Mucosa of gallbladder (tissue), 1 donor: ENCODE measurements at regions not wholly inside any gene's neighbourhood (a gene's known extent, or its start where the extent isn't known, plus 50 kb on each side); places are given as distances from the start of the nearest gene placed in this dataset.

ENCODE experiments used
- DNase-seq: peaks from one replicate; pipeline ENCODE4 v3.0.0-alpha.2; 2020; ENCODE audit warnings: low spot score
- donor health status: DM: no; HTN: no; CAD: no.

GRCh38 chr5:24849210-24849609 lies 204.4 kb upstream of the CDH10 start:
- no peak for DNase-seq

GRCh38 chr5:24831989-24832388 lies 187.2 kb upstream of the CDH10 start:
- DNase-seq: no peak

GRCh38 chr5:24823625-24824024 lies 178.8 kb upstream of the CDH10 start:
- no peak for DNase-seq

- no peak for DNase-seq
These were observed 175.1 kb upstream of the CDH10 start for GRCh38 chr5:24819841-24820240.

- DNase-seq: no peak
These were observed 173.2 kb upstream of the CDH10 start for GRCh38 chr5:24817966-24818365.

DNA sequence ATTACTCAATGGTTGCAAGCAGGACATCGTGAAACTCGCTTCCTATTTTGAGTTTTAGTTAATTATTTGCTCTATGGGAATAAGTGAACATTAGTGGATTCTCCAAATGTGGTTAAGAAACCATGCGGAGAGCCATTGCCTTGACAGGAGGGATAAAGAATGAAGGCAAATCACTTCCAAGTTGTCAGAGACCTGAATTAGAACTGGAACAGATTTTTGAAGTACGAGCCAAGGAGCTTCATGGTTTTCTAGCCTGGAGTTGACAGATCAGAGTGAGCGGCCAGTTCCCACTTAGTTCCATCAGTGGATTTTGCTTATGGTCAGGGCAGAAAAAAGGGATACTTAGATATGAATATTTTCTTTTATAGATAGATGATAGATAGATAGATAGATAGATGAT lies 171.4 kb upstream of the CDH10 start:
- DNase-seq: no peak

DNA sequence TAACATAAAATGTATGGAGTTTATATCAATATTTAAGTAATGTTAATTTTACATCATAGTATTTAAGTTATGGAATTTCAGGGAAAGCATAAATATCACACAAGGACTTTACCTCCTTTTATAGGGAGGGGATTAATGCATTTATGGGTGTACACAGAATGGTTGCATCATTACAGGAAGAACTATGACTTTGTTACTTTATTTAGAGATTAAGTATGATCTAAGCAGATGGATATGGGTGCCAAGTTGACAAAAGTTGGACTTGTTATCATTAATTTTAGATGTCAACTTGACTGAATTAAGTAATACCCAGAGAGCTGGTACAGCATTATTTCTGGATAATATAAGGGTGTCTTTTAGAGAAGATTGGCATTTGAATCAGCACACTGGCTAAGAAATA lies 160.5 kb upstream of the CDH10 start:
- DNase-seq: no peak

GRCh38 chr5:24804221-24804681 lies 159.5 kb upstream of the CDH10 start:
- DNase-seq: no peak

GRCh38 chr5:24791326-24791725 lies 146.5 kb upstream of the CDH10 start:
- DNase-seq: no peak

- no peak for DNase-seq
These were observed 145.0 kb upstream of the CDH10 start for GRCh38 chr5:24789611-24790351.

DNA sequence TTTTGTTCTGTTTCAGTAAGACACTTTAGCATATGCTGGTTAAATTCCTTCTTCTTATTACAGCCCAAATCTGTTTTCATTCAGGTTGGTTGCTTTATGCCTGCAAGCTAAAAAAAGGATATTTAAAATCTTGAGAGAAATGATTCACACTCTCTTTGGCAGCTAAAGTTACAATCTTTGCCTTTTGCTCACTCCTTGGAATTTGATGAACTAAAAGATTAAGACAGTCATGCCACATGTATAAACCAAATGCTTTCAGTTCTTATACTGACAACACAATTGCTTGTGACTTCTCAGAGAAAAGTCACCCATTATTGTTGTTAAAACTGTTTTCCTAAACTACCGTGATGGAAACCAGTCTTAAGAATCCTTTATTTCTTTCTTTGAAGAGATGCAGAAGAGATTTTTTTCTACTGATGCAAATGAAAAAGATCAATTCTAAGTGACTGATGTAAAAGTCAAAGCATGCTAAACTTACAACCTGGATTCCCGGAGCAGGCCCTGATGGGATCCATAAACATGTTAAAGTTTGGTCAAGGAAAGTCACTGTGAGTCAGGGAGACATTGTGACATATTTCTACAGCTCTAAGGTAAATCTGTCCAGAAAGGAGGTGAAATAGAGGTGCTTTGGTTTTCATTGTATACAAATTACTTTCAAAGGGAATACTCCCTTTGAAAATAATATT lies 144.2 kb upstream of the CDH10 start:
- no peak for DNase-seq

GRCh38 chr5:24786108-24786507 lies 141.3 kb upstream of the CDH10 start:
- no peak for DNase-seq

DNA sequence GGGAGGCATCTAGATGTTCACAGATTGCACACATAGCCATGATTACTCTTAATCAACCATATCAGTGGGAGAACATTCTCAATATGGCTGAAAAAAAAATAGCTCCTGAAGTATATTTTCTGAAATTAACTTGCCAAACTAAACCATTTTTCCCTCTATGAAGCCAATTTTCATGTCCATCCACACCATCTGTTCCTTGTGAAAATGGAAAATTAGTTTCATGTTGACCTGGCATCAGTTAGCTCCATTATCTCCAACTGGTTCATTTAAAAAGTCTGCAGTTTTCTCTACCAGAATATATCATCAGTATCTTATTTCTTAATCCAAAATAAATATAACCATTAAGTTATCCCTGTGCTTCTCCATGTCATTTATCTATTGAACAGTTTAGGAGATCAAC lies 138.8 kb upstream of the CDH10 start:
- no peak for DNase-seq

- no peak for DNase-seq
These were observed 132.6 kb upstream of the CDH10 start for GRCh38 chr5:24777392-24777791.

GRCh38 chr5:24773261-24773660 lies 128.5 kb upstream of the CDH10 start:
- no peak for DNase-seq

DNA sequence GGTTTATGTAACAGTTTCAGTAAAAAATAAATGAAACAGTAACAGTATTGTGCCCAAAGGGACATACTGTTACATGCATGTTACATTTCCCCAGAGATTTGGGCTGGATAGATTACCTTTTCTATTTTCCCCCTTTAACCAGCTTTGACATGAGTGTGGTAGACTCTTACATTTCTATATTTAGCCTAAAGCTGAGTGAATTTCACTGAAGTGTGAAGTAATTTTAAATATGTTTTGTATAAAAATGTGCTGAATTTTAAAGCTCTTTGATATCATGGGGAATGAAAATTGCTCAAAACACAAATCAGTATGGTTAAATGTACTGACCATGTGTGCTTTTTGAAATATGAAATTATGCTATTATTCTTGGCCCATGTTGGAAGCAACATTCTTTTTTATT lies 122.3 kb upstream of the CDH10 start:
- no peak for DNase-seq

- DNase-seq: no peak
These were observed 120.4 kb upstream of the CDH10 start for GRCh38 chr5:24765219-24765618.

GRCh38 chr5:24750355-24750754 lies 105.6 kb upstream of the CDH10 start:
- DNase-seq: no peak

GRCh38 chr5:24749701-24750100 lies 104.9 kb upstream of the CDH10 start:
- DNase-seq: no peak

GRCh38 chr5:24747327-24747726 lies 102.5 kb upstream of the CDH10 start:
- no peak for DNase-seq

- no peak for DNase-seq
These were observed 97.6 kb upstream of the CDH10 start for GRCh38 chr5:24742334-24742733.

GRCh38 chr5:24737163-24737562 lies 92.4 kb upstream of the CDH10 start:
- DNase-seq: no peak

- DNase-seq: no peak
These were observed 90.5 kb upstream of the CDH10 start for GRCh38 chr5:24735284-24735683.

DNA sequence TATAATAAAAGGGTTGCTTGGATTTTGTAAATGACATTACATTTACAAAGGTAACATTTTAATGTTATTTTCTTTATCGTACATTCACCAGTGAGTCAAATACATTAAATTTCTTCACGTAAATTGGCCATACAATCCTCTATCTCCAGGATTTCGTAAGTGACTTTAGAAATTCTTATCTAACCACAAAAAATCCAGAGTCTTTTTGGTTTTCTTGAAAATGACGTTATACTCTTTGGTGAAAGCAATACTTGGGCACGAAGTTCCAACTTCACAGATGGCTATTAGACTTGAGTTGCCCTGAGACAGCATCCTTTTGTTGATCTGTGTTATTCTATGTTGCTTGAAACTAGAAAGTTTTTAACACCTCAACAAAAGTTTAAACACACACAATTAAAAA lies 87.4 kb upstream of the CDH10 start:
- no peak for DNase-seq
